AG08395 (cell line): ENCODE measurements at regions not wholly inside any gene's neighbourhood (a gene's known extent, or its start where the extent isn't known, plus 50 kb on each side); places are given as distances from the start of the nearest gene placed in this dataset.
"Not testable (repeated sequence)": the region's sequence is repeated elsewhere in the genome, so short reads cannot be mapped to it uniquely, and the experiment has no call there.

ENCODE experiments used
- DNase-seq: peaks from one replicate; pipeline ENCODE4 v3.0.0; 2012; ENCODE audit warnings: mixed read lengths, low spot score

- no peak for DNase-seq
Measured at GRCh38 chr4:66837279-66837922, 707.9 kb downstream of the CENPC start.

GRCh38 chr4:66829310-66829709, 716.0 kb downstream of the CENPC start:
- DNase-seq: no peak

- DNase-seq: no peak
Measured at GRCh38 chr4:66820681-66821080, 724.6 kb downstream of the CENPC start.

- DNase-seq: no peak
Measured at GRCh38 chr4:66814277-66814676, 731.0 kb downstream of the CENPC start.

- DNase-seq: no peak
Measured at GRCh38 chr4:66805582-66805981, 739.7 kb downstream of the CENPC start.

DNA sequence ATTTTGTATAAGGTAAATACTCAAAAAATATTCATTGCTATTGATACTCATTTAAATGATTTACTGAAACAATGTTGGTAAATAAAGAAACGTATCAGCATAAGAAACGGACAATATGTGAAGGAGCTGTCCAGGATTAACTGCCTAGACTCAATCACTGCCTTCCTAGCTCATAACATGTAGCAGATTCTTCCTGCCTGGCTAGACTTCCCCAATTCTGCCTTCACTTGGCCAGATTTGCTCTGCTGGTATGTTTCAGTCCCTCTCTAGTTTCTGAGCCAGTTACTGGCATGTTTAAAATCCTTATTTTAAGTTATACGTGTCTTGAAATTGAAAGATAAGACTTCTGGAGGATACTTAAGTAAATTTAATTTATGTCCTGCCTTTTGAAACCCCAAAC, 740.3 kb downstream of the CENPC start:
- DNase-seq: no peak

DNA sequence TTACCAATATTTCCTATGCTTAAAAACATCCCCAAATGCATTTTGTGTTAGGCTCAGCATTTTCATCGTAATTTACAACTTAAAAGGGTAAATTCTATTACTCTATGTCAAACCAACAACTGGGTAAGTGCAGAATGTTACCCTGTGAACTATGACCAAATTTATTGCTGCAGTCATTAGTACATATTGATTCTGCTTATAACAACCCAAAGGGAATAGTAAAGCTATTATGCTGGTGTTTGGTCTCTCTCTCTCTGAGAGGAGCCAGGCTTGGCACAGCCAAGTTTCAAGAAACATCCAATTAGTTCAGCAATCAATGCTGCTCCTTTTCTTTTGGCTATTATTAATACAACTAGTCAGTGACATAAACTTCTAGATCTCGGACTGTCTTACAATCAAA, 747.7 kb downstream of the CENPC start:
- no peak for DNase-seq

DNA sequence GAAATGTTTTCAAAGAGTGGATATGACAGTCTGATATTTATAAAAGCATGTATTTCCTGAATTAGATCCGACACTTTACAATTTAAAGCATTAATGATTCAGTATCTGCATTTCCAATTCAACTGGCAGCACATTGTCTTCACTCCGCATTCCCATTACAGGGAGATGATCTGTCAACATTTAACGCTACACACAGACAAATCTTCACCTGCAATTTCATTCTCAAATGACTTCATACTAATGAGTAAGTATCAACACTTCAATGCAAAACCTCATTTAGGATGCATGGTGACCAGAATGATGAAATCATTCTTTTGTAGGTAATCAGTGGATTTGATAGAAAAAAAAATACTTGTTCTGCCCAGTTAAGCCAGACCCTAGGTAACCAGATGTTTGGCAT, 749.6 kb downstream of the CENPC start:
- DNase-seq: no peak

DNA sequence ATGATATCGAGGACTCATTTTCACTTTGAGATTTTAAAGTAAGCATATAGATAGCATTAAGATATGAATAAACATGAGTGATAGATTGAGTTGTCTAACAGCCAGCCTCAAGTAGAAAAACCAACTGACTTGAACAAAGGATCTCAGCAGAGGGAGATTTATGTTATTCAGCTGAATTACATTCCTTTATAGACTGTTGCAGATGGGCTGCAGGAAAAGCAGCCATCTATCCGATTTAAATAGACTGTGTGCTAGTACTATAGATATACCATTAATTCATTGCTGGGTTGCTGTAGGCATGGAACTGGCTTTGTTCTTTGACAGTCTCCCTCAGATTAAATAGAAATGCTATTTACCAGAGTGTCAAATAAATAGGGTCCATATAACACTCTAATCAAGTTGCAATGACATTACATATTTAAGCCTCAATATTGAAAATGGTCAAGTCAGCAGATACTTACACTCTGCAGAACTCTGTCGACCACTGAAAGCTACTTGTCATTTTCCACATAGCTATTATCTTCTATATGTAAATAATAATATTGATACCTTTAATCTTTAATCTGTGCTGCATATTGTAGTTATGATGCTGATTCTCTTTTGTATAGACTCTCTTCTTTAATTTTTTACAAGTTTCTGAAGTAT, 750.8 kb downstream of the CENPC start:
- DNase-seq: no peak

DNA sequence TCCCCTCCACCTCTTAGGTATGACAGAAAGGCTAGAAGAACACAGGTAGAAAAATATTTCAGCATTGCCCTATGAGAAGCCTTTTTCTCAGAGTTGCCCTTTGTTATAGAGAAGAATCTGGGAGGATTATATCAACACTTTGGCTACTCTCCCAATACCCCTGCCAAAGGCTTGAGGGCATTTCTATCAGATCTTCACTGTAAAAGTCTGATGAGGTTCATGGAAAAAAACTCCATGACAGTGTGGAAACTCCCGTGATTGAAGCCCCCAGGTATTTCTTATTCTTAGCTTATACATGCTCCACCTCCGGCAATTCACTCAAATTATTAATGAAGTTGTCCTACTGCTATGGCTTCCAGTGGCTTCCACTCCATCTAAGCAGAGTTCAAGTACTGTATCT, 753.6 kb downstream of the CENPC start:
- DNase-seq: no peak

DNA sequence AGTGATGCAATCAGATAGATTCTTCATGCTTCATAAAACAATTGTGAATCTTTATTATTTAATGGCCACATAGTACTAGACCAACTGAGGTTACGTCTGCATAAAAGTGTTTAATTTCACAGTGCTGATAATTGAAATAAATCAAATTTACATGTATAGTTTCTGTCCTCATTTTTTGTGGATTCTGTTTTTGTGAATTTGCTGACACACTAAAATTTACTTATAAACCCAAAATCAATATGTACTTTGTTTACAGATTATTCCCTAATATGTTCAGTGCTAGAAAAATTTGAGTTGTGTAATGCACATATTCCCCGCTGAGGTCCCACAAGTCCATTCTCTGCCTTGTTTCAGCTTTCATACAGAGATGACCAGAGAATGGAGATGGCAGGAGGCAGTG, 759.8 kb downstream of the CENPC start:
- no peak for DNase-seq

DNA sequence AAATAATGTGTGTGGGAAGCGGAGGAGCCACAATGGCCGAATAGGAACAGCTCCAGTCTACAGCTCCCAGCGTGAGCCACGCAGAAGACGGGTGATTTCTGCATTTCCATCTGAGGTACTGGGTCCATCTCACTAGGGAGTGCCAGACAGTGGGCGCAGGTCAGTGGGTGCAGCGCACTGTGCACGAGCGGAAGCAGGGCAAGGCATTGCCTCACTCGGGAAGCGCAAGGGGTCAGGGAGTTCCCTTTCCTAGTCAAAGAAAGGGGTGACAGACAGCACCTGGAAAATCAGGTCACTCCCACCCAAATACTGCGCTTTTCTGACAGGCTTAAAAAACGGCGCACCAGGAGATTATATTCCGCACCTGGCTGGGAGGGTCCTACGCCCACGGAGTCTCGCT, 762.6 kb downstream of the CENPC start:
- not testable (repeated sequence) for DNase-seq

DNA sequence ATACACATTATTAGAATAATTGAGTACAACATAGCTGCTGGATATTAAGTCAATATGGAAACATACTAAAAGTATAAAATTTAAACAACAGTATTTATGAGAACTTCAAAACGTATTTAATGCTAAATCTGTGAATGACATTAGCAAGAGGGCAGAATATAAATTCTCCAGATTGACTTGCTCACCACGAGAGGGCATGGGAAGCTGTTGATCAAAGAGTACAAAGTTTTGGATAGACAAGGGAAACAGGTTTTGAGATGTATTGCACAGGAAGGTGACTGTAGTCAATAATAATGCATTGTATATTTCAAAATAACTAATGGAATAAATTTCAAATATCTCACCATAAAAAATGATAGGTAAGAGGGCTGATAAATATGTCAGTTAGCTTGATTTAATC, 768.2 kb downstream of the CENPC start:
- no peak for DNase-seq

DNA sequence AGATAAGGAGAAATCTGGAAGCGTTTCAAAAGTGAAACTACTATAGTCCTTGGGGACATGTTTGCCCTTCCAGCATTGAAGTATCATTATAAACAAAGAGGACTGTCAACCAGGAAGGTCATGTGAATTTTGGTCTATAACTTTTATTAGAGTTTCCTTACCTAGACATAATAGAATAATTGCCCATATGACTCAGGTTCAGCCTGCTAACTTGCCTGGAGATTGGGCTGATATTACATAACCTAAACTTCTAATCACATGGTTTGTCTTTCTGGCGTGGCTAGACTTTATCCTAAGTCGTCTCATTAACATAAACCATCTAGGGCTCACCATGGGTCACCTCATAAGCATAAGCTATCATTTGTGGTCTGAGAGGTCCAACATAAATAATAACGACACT, 775.9 kb downstream of the CENPC start:
- DNase-seq: no peak

DNA sequence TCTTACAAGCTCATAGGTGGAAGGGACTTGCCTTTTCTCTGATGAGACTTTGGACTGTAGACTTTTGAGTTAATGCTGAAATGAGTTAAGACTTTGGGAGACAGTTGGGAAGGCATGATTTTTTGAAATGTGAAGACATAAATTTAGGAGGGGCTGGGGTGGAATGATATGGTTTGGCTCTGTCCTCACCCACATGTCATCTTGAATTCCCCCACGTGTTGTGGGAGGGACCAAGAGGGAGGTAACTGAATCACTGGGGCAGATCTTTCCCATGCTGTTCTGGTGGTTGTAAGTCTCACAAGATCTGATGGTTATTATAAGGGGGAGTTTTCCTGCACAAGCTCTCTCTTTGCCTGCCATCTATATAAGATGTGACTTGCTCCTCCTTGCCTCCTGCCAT, 777.9 kb downstream of the CENPC start:
- no peak for DNase-seq

- no peak for DNase-seq
Measured at GRCh38 chr4:66766557-66766956, 778.7 kb downstream of the CENPC start.

- no peak for DNase-seq
Measured at GRCh38 chr4:66750273-66750672, 795.0 kb downstream of the CENPC start.

DNA sequence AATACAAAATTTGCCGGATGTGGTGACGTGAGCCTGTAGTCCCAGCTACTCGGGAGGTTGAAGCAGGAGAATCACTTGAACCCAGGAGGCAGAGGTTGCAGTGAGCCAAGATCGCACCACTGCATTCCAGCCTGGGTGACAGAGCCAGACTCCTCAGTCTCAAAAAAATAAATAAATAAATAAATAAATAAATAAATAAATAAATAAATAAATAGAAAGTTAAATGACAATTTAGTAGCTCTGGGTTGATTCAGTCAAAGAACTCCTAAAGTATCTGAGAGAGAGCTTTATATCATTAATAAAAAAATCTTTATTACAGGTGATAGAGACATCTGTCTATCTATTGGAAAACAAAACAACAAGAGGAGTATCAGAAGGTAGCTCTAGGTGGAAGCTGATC, 798.4 kb downstream of the CENPC start:
- not testable (repeated sequence) for DNase-seq

- DNase-seq: no peak
Measured at GRCh38 chr4:66741081-66741480, 804.2 kb downstream of the CENPC start.

GRCh38 chr4:66736606-66737005, 808.7 kb downstream of the CENPC start:
- no peak for DNase-seq

DNA sequence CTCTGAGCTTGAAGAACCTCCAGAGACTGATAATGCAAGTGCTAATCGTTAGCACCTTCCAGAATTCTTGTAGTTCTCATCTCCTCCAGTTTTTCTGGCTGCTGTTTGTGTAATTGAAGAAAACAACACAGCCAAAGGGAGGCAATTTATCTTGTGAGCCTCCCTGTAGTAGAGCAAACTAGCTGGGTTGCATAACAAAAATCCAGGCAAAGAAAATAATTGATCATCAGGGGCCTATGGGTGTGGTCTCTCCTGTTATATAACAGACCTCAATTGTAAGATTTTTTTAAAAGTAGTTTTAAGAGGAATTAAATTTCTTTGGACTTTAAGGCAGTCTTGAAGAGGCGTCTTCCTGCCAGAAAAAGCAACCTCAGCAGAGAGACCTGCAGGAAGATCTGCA, 817.0 kb downstream of the CENPC start:
- DNase-seq: no peak

GRCh38 chr4:66712301-66712921, 832.9 kb downstream of the CENPC start:
- DNase-seq: not testable (repeated sequence)

GRCh38 chr4:66704243-66704642, 841.1 kb downstream of the CENPC start:
- no peak for DNase-seq

- no peak for DNase-seq
Measured at GRCh38 chr4:66694739-66695138, 850.6 kb downstream of the CENPC start.
